Globus pallidus (tissue), 1 donor: ENCODE measurements at regions not wholly inside any gene's neighbourhood (a gene's known extent, or its start where the extent isn't known, plus 50 kb on each side); places are given as distances from the start of the nearest gene placed in this dataset.
"Not testable (repeated sequence)": the region's sequence is repeated elsewhere in the genome, so short reads cannot be mapped to it uniquely, and the experiment has no call there.

Experiments
- DNase-seq: peaks from one replicate; pipeline ENCODE4 v3.0.0-alpha.2; 2015; ENCODE audit warnings: low spot score

GRCh38 chr7:14967376-14967775, 64.8 kb upstream of the DGKB start:
- not testable (repeated sequence) for DNase-seq

- DNase-seq = no peak
Measured at GRCh38 chr7:14962778-14963177, 60.2 kb upstream of the DGKB start.

- DNase-seq = no peak
Measured at GRCh38 chr7:14960721-14961120, 58.2 kb upstream of the DGKB start.

- DNase-seq = no peak
Measured at GRCh38 chr7:14959339-14959738, 56.8 kb upstream of the DGKB start.

GRCh38 chr7:14954035-14954434, 51.5 kb upstream of the DGKB start:
- no peak for DNase-seq
